ENCODE measurements at regions not wholly inside any gene's neighbourhood (a gene's known extent, or its start where the extent isn't known, plus 50 kb on each side); places are given as distances from the start of the nearest gene placed in this dataset.

- POLR2A ChIA-PET, result no interaction called here
- CTCF ChIA-PET, result interaction anchor here (1.0 kb wide), 1 partner anchor 12 kb away, joined by 3 read pairs; no protein-coding TSS in a partner anchor
- Histone ChIP-seq H3K36me3 (ENCODE audit: control insufficient read depth in 2 of 2, insufficient read depth in 1 of 2, low read length in 2 of 2) (no peaks in the 10 kb centered on the region), H3K27ac (ENCODE audit: extremely low read depth, low read depth, low read length) (no peak overlapping the region), H3K4me3 (ENCODE audit: low read depth, low read length) (no peak overlapping the region), H3K4me1 (ENCODE audit: control insufficient read depth, insufficient read depth, low read length) (no peaks in the 10 kb centered on the region), H3K9me3 (ENCODE audit: control insufficient read depth, insufficient read depth, low read depth, low read length) (no peaks in the 10 kb centered on the region)
- TF ChIP-seq ZSCAN16 (tag by site-specific recombination; IDR thresholded peaks at IDR 0.05) (no peak), ZNF624 (tag by site-specific recombination; IDR thresholded peaks at IDR 0.05) (no peak), ZNF76 (tag by site-specific recombination; IDR thresholded peaks at IDR 0.05; ENCODE audit: borderline replicate concordance, low read depth) (no peak), ZNF558 (tag by site-specific recombination; IDR thresholded peaks at IDR 0.05) (no peak), ZNF391 (tag by site-specific recombination; IDR thresholded peaks at IDR 0.05; ENCODE audit: borderline replicate concordance, low read depth) (no peak), ZNF202 (tag by site-specific recombination; IDR thresholded peaks at IDR 0.05; ENCODE audit: borderline replicate concordance) (no peak), ZNF18 (tag by site-specific recombination; IDR thresholded peaks at IDR 0.05) (no peak), ATF2 (tag by site-specific recombination; IDR thresholded peaks at IDR 0.05; ENCODE audit: low read depth) (no peak), WT1 (tag by site-specific recombination; IDR thresholded peaks at IDR 0.05) (no peak), KLF17 (tag by site-specific recombination; IDR thresholded peaks at IDR 0.05) (no peak), ZNF274 (IDR thresholded peaks at IDR 0.05; ENCODE audit: low read length) (no peak), ZNF274 (tag by site-specific recombination; IDR thresholded peaks at IDR 0.05; ENCODE audit: borderline replicate concordance) (no peak), ZBTB1 (tag by site-specific recombination; IDR thresholded peaks at IDR 0.05) (no peak), ZFP41 (tag by site-specific recombination; IDR thresholded peaks at IDR 0.05; ENCODE audit: borderline replicate concordance) (no peak), ZNF596 (tag by site-specific recombination; IDR thresholded peaks at IDR 0.05) (no peak)
Measured at GRCh38 chr20:39216195-39216594, 254.1 kb downstream of the DHX35 start.

- no peak overlapping the region for H3K4me3 ChIP-seq (ENCODE audit: low read depth, low read length)
- CTCF ChIA-PET, result no interaction called here
- H3K9me3 ChIP-seq (ENCODE audit: control insufficient read depth, insufficient read depth, low read depth, low read length), result no peaks in the 10 kb centered on the region
- H3K36me3 ChIP-seq (ENCODE audit: control insufficient read depth in 2 of 2, insufficient read depth in 1 of 2, low read length in 2 of 2), result no peaks in the 10 kb centered on the region
- H3K4me1 ChIP-seq (ENCODE audit: control insufficient read depth, insufficient read depth, low read length), result no peaks in the 10 kb centered on the region
- POLR2A ChIA-PET, result interaction anchor here (0.7 kb wide), 1 partner anchor 24 kb away, joined by 3 read pairs; no protein-coding TSS in a partner anchor
- H3K27ac ChIP-seq (ENCODE audit: extremely low read depth, low read depth, low read length), result no peak overlapping the region
- TF ChIP-seq ZNF692 (tag by site-specific recombination; IDR thresholded peaks at IDR 0.05) (no peak), ZNF529 (tag by site-specific recombination; IDR thresholded peaks at IDR 0.05; ENCODE audit: insufficient replicate concordance) (no peak), TSHZ1 (tag by site-specific recombination; IDR thresholded peaks at IDR 0.05; ENCODE audit: borderline replicate concordance) (no peak), ZBTB8A (tag by site-specific recombination; IDR thresholded peaks at IDR 0.05) (no peak), ZBTB17 (tag by site-specific recombination; IDR thresholded peaks at IDR 0.05) (no peak), INSM2 (tag by site-specific recombination; IDR thresholded peaks at IDR 0.05) (no peak), ZNF654 (tag by site-specific recombination; IDR thresholded peaks at IDR 0.05; ENCODE audit: low read depth) (no peak), ZNF398 (tag by site-specific recombination; IDR thresholded peaks at IDR 0.05) (no peak)
Measured at GRCh38 chr20:39214828-39215227, 252.7 kb downstream of the DHX35 start.

Measured in HEK293 (cell line).